T-helper 17 cell (primary cell): ENCODE measurements at regions not wholly inside any gene's neighbourhood (a gene's known extent, or its start where the extent isn't known, plus 50 kb on each side); places are given as distances from the start of the nearest gene placed in this dataset.
"Not testable (repeated sequence)": the region's sequence is repeated elsewhere in the genome, so short reads cannot be mapped to it uniquely, and the experiment has no call there.

ENCODE experiments used
- ATAC-seq: fragments of 150-1000 bp; cut with Tn5 transposase; 2 replicates; pipeline ENCODE4 v1.10.0; 2021; ENCODE audit warnings: mild to moderate bottlenecking, moderate library complexity
- DNase-seq, 3 donors: peaks; one replicate each; pipeline versions ENCODE4 v3.0.0 to v3.0.0-alpha.2; 2020 to 2021
- H3K9me3 ChIP-seq: one replicate; pipeline ENCODE4 v1.7.0; 2013; ENCODE audit warnings: low read length, mild to moderate bottlenecking; ENCODE audit not compliant: control insufficient read depth, poor library complexity, severe bottlenecking
- H3K27ac Mint-ChIP-seq: one replicate; pipeline ENCODE4 v1.8.0; 2022; ENCODE audit warnings: mild to moderate bottlenecking, moderate library complexity, mixed read lengths
- H3K27me3 Mint-ChIP-seq: one replicate; pipeline ENCODE4 v1.8.0; 2022; ENCODE audit warnings: mixed read lengths
- H3K36me3 Mint-ChIP-seq: one replicate; pipeline ENCODE4 v1.8.0; 2022; ENCODE audit warnings: low read depth, mixed read lengths
- H3K4me1 Mint-ChIP-seq: one replicate; pipeline ENCODE4 v1.8.0; 2022; ENCODE audit warnings: mild to moderate bottlenecking, mixed read lengths
- H3K4me3 Mint-ChIP-seq: one replicate; pipeline ENCODE4 v1.8.0; 2022; ENCODE audit warnings: mild to moderate bottlenecking, moderate library complexity, mixed read lengths

DNA sequence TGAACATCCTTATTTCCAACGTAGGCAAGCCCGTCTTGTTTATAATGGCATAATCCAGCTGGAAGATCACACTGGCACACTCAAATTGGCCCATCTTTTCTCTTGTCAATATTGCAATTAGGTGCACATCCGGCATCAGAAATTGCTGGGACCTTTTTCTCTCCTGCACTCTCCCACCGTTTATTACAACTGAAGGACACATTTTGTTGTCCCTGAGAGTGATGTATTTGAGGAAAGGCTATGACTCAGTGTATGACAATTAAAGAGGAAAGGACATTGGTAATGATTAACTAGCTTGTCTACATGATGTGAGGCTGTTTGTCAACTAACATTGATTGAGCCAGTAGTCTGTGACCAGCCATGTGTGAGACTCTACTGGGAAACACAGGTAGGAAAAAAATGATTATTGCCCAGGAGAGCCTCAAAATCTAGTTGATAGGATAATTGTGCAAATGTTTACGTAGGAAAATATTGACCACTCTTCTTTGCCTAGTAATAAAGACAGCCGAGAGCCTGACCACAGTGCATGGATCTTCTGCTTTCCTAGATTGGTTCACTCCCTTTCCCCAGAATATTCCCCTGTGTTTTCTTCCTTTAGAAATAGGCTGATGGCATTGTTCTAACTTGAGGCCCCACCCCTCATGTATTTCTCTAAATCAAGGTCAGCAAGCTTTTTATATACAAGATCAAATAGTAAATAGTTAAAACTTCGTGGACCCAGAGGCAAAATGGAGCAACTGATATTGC lies 230.0 kb upstream of the BTBD3 start:
- DNase-seq: no peak
- no peaks in the 10 kb centered on the region for H3K27me3 Mint-ChIP-seq

DNA sequence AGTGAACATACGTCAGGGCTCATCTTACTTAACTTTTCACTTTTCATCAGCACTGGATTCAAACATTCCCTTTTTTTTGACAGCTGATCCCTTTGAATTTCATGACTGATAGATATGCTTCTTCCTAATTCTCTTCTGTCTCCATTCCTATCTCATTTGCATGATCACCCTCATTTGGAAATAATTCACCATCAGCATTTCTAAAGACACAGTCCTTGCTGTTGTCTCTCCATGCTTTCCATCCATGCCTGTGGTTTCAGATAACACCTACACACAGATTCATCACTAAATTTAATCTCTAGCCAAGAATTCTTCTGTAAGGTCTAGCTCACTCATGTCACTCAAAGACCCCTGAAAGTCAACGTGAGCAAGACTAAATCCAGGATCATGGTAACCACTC lies 228.4 kb upstream of the BTBD3 start:
- H3K27me3 Mint-ChIP-seq: no peaks in the 10 kb centered on the region
- DNase-seq (no peak), ATAC-seq (no peak)
- no peaks in the 10 kb centered on the region for H3K36me3 Mint-ChIP-seq
- no peak overlapping the region for H3K27ac Mint-ChIP-seq
- no peak overlapping the region for H3K4me3 Mint-ChIP-seq
- no peaks in the 10 kb centered on the region for H3K9me3 ChIP-seq
- no peaks in the 10 kb centered on the region for H3K4me1 Mint-ChIP-seq

More for the DNA sequence above, 230.0 kb upstream of the BTBD3 start:
- no peaks in the 10 kb centered on the region for H3K9me3 ChIP-seq
- ATAC-seq: no peak
- no peaks in the 10 kb centered on the region for H3K36me3 Mint-ChIP-seq
- no peak overlapping the region for H3K4me3 Mint-ChIP-seq
- no peaks in the 10 kb centered on the region for H3K4me1 Mint-ChIP-seq
- H3K27ac Mint-ChIP-seq: no peak overlapping the region

DNA sequence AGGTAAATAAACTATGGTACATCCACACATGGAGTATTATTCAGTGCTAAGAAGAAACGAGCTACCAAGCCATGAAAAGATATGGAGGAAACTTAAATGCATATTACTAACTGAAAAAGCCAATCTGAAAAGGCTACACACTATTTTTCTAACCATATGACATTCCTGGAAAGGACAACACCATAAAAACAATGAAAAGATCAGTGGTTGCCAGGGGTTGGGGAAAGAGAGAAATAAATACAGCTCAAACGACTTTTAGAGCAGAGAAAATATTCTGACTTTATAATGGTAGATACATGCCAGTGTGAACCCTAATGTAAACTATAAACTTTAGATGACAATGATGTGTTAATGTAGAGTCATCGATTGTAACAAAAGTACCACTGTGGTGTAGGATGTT lies 225.9 kb upstream of the BTBD3 start:
- no peak for ATAC-seq
- Mint-ChIP-seq H3K4me3 (no peak overlapping the region), H3K4me1 (no peaks in the 10 kb centered on the region)

DNA sequence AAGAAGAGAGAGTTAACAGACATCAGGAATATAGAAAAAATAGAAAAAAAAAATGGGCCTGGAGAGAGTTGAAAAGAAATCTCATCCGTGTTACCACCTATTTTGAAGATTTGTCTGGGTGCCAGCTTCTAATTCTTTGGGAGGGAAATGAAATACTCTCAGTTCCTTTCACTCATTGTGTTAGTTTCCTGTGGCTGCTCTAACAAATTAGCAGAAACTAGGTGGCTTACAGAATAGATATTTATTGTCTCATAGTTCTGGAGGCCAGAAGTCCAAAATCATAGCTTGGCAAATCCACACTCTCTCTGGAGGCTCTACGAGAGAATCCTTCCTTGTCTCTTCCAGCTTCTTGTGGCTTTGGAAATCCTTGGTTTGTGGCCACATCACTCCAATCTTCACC lies 225.1 kb upstream of the BTBD3 start:
- H3K9me3 ChIP-seq: no peaks in the 10 kb centered on the region
- ATAC-seq: no peak
- Mint-ChIP-seq H3K36me3 (no peaks in the 10 kb centered on the region), H3K27me3 (no peaks in the 10 kb centered on the region), H3K27ac (no peak overlapping the region), H3K4me1 (no peaks in the 10 kb centered on the region), H3K4me3 (no peak overlapping the region)
- no peak for DNase-seq

More for the DNA sequence above, 225.9 kb upstream of the BTBD3 start:
- DNase-seq: no peak
- Mint-ChIP-seq H3K27ac (no peak overlapping the region), H3K27me3 (no peaks in the 10 kb centered on the region), H3K36me3 (no peaks in the 10 kb centered on the region)
- H3K9me3 ChIP-seq: no peaks in the 10 kb centered on the region

- DNase-seq: no peak
- Mint-ChIP-seq H3K27me3 (no peaks in the 10 kb centered on the region), H3K4me1 (no peaks in the 10 kb centered on the region), H3K4me3 (no peak overlapping the region), H3K36me3 (no peaks in the 10 kb centered on the region), H3K27ac (no peak overlapping the region)
- no peak for ATAC-seq
- H3K9me3 ChIP-seq: no peaks in the 10 kb centered on the region
These were observed 223.2 kb upstream of the BTBD3 start for GRCh38 chr20:11694467-11694866.

- Mint-ChIP-seq H3K4me1 (no peaks in the 10 kb centered on the region), H3K27me3 (no peaks in the 10 kb centered on the region), H3K4me3 (no peak overlapping the region), H3K36me3 (no peaks in the 10 kb centered on the region), H3K27ac (no peak overlapping the region)
- ATAC-seq (no peak), DNase-seq (no peak)
- H3K9me3 ChIP-seq: no peaks in the 10 kb centered on the region
These were observed 220.6 kb upstream of the BTBD3 start for GRCh38 chr20:11697055-11697454.

DNA sequence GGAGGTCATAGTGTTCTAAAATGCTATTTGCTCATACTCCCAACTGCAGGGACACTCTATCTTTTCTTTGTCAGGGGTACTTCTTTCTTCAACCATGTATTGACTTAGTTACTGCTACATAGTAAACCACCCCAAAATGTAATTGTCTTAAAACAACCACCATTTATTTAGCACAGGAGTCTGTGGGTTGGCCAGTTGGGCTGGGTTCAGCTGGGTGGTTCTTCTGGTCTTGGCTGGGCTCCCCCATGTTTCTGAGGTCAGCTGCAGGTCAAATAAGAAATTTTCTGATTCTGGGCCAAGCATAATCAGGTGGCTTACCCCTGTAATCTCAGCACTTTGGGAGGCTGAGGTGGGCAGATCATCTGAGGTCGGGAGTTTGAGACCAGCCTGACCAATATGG lies 220.0 kb upstream of the BTBD3 start:
- Mint-ChIP-seq H3K4me3 (no peak overlapping the region), H3K36me3 (no peaks in the 10 kb centered on the region), H3K27me3 (no peaks in the 10 kb centered on the region), H3K4me1 (no peaks in the 10 kb centered on the region), H3K27ac (no peak overlapping the region)
- DNase-seq (no peak), ATAC-seq (no peak)
- no peaks in the 10 kb centered on the region for H3K9me3 ChIP-seq

- no peaks in the 10 kb centered on the region for H3K9me3 ChIP-seq
- Mint-ChIP-seq H3K36me3 (no peaks in the 10 kb centered on the region), H3K4me1 (no peaks in the 10 kb centered on the region), H3K27me3 (no peaks in the 10 kb centered on the region), H3K4me3 (no peak overlapping the region), H3K27ac (no peak overlapping the region)
- ATAC-seq: no peak
- DNase-seq: no peak
These were observed 219.6 kb upstream of the BTBD3 start for GRCh38 chr20:11698124-11698523.

DNA sequence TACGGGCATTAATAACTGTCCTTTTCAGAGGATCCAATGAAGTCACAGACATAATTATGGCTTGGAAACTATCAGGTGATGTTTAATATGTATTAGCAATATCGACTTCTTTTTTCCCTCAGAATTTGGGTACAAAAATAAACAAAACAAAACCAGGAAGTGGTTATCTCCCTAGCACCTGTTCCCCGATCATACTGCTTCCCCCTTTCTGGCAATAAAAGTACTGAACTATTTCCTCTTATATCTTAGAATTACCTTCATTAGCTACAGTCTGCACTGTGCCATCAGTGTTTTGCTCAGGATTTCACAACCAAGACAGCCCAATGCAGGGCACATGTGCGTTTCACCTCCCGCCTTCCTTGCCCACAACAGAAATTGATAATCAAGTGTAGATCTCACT lies 216.9 kb upstream of the BTBD3 start:
- Mint-ChIP-seq H3K27me3 (no peaks in the 10 kb centered on the region), H3K4me3 (no peak overlapping the region), H3K4me1 (no peaks in the 10 kb centered on the region), H3K36me3 (no peaks in the 10 kb centered on the region), H3K27ac (no peak overlapping the region)
- ATAC-seq: no peak
- DNase-seq: no peak
- H3K9me3 ChIP-seq: no peaks in the 10 kb centered on the region

GRCh38 chr20:11702721-11703518 lies 214.8 kb upstream of the BTBD3 start:
- no peaks in the 10 kb centered on the region for H3K27me3 Mint-ChIP-seq
- ATAC-seq: no peak
- no peak overlapping the region for H3K4me3 Mint-ChIP-seq
- no peak for DNase-seq
- H3K9me3 ChIP-seq: no peaks in the 10 kb centered on the region
- no peaks in the 10 kb centered on the region for H3K36me3 Mint-ChIP-seq
- no peaks in the 10 kb centered on the region for H3K4me1 Mint-ChIP-seq
- no peak overlapping the region for H3K27ac Mint-ChIP-seq

GRCh38 chr20:11705512-11705911 lies 212.2 kb upstream of the BTBD3 start:
- Mint-ChIP-seq H3K4me1 (no peaks in the 10 kb centered on the region), H3K36me3 (no peaks in the 10 kb centered on the region), H3K27me3 (no peaks in the 10 kb centered on the region), H3K27ac (no peak overlapping the region), H3K4me3 (no peak overlapping the region)
- H3K9me3 ChIP-seq: no peaks in the 10 kb centered on the region
- DNase-seq: no peak
- ATAC-seq: no peak

DNA sequence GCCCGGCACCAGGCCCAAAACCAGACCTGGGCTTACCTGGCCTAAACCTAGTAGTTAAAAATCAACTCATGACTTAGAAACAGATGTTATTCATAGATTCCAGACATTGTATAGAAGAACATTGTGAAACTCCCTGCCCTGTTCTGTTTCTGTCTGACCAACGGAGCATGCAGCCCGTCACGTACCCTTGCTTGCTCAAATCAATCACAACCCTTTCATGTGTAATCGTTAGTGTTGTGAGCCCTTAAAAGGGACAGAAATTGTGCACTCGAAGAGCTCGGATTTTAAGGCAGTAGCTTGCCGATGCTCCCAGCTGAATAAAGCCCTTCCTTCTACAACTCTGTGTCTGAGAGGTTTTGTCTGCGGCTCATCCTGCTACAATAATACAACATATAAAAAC lies 209.5 kb upstream of the BTBD3 start:
- DNase-seq, H3K4me1 Mint-ChIP-seq, H3K9me3 ChIP-seq, H3K27ac Mint-ChIP-seq, H3K27me3 Mint-ChIP-seq, H3K4me3 Mint-ChIP-seq, H3K36me3 Mint-ChIP-seq, ATAC-seq: not testable (repeated sequence)

- Mint-ChIP-seq H3K4me3 (no peak overlapping the region), H3K27me3 (no peaks in the 10 kb centered on the region), H3K4me1 (no peaks in the 10 kb centered on the region), H3K36me3 (no peaks in the 10 kb centered on the region), H3K27ac (no peak overlapping the region)
- ATAC-seq: no peak
- no peaks in the 10 kb centered on the region for H3K9me3 ChIP-seq
- no peak for DNase-seq
These were observed 206.5 kb upstream of the BTBD3 start for GRCh38 chr20:11711214-11711613.

GRCh38 chr20:11712639-11713160 lies 205.0 kb upstream of the BTBD3 start:
- Mint-ChIP-seq H3K27me3 (no peaks in the 10 kb centered on the region), H3K4me1 (no peaks in the 10 kb centered on the region), H3K36me3 (no peaks in the 10 kb centered on the region), H3K27ac (no peak overlapping the region), H3K4me3 (no peak overlapping the region)
- DNase-seq (no peak), ATAC-seq (no peak)
- H3K9me3 ChIP-seq: no peaks in the 10 kb centered on the region
